ENCODE measurements at regions not wholly inside any gene's neighbourhood (a gene's known extent, or its start where the extent isn't known, plus 50 kb on each side); places are given as distances from the start of the nearest gene placed in this dataset.

DNA sequence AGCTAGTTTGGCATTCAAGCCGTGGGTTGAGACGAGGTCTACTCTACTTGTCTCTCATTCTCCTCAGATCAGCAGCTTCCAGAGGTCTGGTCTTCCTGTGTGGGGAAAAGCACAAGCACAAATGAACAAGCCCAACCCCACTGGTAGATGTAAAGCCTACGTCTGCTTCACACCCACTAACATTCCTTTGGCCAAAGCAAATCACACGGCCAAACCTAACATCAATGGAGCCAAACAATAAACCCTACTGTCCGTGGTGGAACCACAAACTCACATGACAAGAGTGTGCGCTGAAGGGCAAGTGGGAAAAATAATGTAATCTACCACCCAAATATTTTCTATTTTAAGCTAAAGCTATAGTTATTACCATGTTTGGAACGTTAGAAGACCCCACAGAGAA, 179.3 kb upstream of the MGAT5 start:
- DNase-seq (ENCODE audit: low read depth) (no peak), FAIRE-seq (peak; percentile 23)
- Histone ChIP-seq H3K36me3 (ENCODE audit: control insufficient read depth, insufficient read depth, low read length) (no peaks in the 10 kb centered on the region), H3K4me3 (ENCODE audit: low read depth, low read length) (no peak overlapping the region), H3K27me3 (ENCODE audit: control insufficient read depth, insufficient read depth, low read length) (no peaks in the 10 kb centered on the region)
- no peak for TF ChIP-seq CTCF (IDR thresholded peaks at IDR 0.05; ENCODE audit: insufficient read depth, low read length, severe bottlenecking)

DNA sequence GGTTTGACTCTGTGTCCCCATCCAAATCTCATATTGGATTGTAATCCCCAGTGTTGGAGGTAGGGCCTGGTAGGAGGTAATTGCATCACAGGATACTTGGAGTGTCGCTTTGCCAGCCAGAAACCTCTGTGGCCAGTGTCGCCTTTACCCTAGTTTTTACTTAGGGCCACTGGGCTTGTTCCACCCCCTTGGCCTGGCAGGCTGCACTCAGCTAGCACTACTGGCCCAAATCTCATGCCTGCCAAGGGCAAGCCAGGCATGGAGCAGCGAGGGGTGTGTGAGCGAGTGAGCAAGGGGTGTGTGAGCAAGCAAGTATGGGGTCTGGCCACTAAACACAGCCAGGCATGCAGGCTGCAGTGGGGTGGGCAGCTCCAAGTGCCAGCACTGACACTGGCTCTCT, 178.7 kb upstream of the MGAT5 start:
- no peak for TF ChIP-seq CTCF (IDR thresholded peaks at IDR 0.05; ENCODE audit: insufficient read depth, low read length, severe bottlenecking)
- no peaks in the 10 kb centered on the region for H3K27me3 ChIP-seq (ENCODE audit: control insufficient read depth, insufficient read depth, low read length)
- H3K36me3 ChIP-seq (ENCODE audit: control insufficient read depth, insufficient read depth, low read length) = no peaks in the 10 kb centered on the region
- FAIRE-seq (no peak), DNase-seq (ENCODE audit: low read depth) (no peak)
- H3K4me3 ChIP-seq (ENCODE audit: low read depth, low read length) = no peak overlapping the region

DNA sequence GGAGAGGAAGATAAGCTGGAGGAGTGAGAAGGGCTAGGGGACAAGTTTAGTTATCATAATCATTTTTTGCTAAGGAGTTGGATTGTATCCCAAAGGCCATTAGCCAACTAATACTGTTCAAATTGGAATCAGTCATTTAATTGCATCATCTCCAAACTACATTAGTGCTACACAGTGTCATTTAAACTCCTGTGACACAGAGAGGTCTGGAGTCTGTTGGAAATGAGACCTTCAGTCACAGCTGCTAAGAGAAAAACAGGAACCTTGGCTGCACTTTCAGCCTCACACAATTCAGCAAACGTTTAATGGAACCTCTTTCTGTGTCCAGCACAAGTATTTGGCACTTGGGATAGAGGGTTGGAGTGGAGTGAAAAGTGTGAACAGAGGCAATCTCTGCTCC, 175.5 kb upstream of the MGAT5 start:
- Histone ChIP-seq H3K4me3 (ENCODE audit: low read depth, low read length) (no peak overlapping the region), H3K36me3 (ENCODE audit: control insufficient read depth, insufficient read depth, low read length) (no peaks in the 10 kb centered on the region), H3K27me3 (ENCODE audit: control insufficient read depth, insufficient read depth, low read length) (no peaks in the 10 kb centered on the region)
- TF ChIP-seq CTCF (IDR thresholded peaks at IDR 0.05; ENCODE audit: insufficient read depth, low read length, severe bottlenecking) = no peak
- DNase-seq (ENCODE audit: low read depth) = no peak
- FAIRE-seq = no peak

DNA sequence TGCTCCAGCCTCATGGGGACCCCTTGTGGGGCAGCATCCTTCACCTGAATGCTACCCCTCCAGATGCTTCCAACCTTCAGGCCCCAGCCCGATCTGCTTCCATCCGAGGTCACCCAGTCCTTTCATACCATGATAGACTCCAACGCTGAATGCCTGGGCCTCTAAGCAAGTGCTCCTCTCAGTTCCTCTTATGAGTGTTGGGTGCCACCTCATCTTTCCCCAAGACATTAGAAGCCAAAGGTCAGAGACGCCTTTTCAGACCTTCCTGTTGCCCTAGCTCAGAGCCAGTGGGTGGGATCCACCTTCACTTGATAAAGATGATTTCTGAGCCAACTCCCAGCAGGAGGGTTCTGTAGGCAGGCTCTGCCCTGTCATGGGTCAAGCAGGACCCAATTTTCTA, 174.5 kb upstream of the MGAT5 start:
- H3K27me3 ChIP-seq (ENCODE audit: control insufficient read depth, insufficient read depth, low read length) = no peaks in the 10 kb centered on the region
- TF ChIP-seq CTCF (IDR thresholded peaks at IDR 0.05; ENCODE audit: insufficient read depth, low read length, severe bottlenecking) = no peak

DNA sequence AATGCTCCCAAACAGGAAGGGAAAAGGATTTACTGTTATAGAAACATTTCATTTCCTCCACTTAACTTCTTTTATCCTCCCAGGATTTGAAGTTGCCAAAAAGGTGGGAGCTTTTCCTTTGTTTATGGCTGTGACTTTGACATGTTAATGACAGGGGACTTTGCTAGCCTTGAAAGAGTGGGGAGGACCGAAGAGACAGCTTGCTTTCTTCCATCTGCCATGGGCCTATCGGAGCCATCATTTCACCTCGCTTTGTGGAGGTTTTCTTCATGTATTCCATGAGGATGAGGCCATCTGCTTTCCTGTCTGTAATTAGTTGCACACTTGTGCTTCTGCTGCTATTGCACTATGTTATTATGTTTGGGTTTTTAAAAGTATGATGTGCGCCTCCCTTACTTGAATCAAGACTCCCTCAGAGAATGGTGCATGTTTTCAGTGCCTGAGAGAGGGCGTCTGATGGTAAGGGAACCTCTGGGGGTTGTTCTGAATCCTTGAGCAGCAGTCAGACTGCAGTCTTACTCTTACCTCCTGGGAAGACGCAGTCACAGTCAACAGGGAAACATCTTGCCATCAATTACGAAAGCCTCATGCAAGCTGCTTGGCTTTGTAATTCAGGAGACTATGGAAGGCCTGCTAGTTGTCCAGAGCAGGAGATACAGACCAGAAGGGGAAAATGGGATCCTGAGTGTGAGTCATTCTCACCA, 173.3 kb upstream of the MGAT5 start:
- Histone ChIP-seq H3K4me3 (ENCODE audit: low read depth, low read length) (no peak overlapping the region), H3K27me3 (ENCODE audit: control insufficient read depth, insufficient read depth, low read length) (no peaks in the 10 kb centered on the region), H3K36me3 (ENCODE audit: control insufficient read depth, insufficient read depth, low read length) (no peaks in the 10 kb centered on the region)
- FAIRE-seq = no peak
- no peak for DNase-seq (ENCODE audit: low read depth)
- TF ChIP-seq CTCF (IDR thresholded peaks at IDR 0.05; ENCODE audit: insufficient read depth, low read length, severe bottlenecking) = no peak

More for the DNA sequence above, 174.5 kb upstream of the MGAT5 start:
- Histone ChIP-seq H3K36me3 (ENCODE audit: control insufficient read depth, insufficient read depth, low read length) (no peaks in the 10 kb centered on the region), H3K4me3 (ENCODE audit: low read depth, low read length) (no peak overlapping the region)
- FAIRE-seq (no peak), DNase-seq (ENCODE audit: low read depth) (no peak)

Data from bronchial epithelial cell (primary cell).